ENCODE measurements at regions not wholly inside any gene's neighbourhood (a gene's known extent, or its start where the extent isn't known, plus 50 kb on each side); places are given as distances from the start of the nearest gene placed in this dataset.
A peak's percentile ranks its signal among the peaks of the same experiment; 100 is the strongest.

DNA sequence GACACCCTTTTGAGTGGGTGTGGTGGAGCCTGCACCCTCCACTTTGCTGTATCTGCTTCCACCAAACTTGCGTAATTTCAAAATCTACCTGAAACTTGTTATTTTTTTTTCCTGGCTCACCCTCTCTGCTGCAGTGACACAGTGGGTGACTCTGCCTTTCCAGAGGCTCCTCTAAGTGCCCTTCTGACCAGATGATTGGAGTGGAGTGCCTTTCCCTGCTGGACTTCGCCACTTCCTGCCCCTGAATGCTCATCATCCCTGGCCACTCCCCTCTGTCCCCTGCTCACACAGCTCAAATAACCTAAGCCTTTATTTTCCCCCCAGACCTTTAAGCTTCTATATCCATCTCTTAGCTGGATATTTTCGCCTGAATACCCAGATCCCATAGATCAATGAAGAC is 777.5 kb upstream of the ID2 start:
- Histone ChIP-seq H3K9me3 (no peaks in the 10 kb centered on the region), H3K4me1 (peaks cover 0 to 6% of the 10 kb centered on the region in 2 donors), H3K27me3 (no peaks in the 10 kb centered on the region), H3K36me3 (no peaks in the 10 kb centered on the region), H3K4me3 (replicated peaks in 1 of 3) (no peak overlapping the region), H3K27ac (no peak overlapping the region)
- intact Hi-C loops (cut with DNase I): no loop called here
- peak; percentile 61 to 67 for DNase-seq
- TF ChIP-seq CTCF (IDR thresholded peaks at IDR 0.05) (no peak), POLR2A (IDR thresholded peaks at IDR 0.05) (no peak)
- 57 to 71% methylated on average over 3 of the region's 3 CpGs for WGBS, 2 donors

DNA sequence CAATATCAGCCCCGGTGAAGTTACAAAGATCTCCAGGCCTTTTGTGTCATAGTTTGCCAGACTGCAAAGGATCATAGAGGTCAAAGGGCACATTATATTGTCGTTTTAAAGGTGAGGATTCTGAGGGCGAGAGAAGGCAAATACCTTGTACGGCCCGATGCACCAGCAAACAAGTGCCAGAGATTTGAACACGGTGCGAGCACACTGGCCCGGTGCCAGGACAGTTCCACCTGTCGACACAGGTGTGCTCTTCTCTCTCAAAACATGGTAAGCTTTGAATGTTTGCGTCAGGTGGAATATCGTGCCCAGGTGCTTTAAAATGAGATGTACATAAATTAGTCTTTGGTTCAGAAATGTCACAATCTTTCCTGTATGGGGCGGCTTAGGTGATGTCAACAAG is 776.1 kb upstream of the ID2 start:
- H3K36me3 ChIP-seq: no peaks in the 10 kb centered on the region
- DNase-seq: peak; percentile 36 to 64
- no peaks in the 10 kb centered on the region for H3K9me3 ChIP-seq
- 61 to 68% methylated on average over 12 of the region's 12 CpGs for WGBS, 2 donors
- intact Hi-C loops (cut with DNase I): no loop called here
- H3K4me1 ChIP-seq: peaks cover 0 to 6% of the 10 kb centered on the region in 2 donors
- H3K27ac ChIP-seq: no peak overlapping the region
- no peak for TF ChIP-seq POLR2A (IDR thresholded peaks at IDR 0.05)
- peak in 1 of 6 experiments; percentile 9 for TF ChIP-seq CTCF (IDR thresholded peaks at IDR 0.05)
- H3K4me3 ChIP-seq (replicated peaks in 1 of 3): no peak overlapping the region
- H3K27me3 ChIP-seq: no peaks in the 10 kb centered on the region

GRCh38 chr2:7906431-7906830 is 775.4 kb upstream of the ID2 start:
- Histone ChIP-seq H3K36me3 (no peaks in the 10 kb centered on the region), H3K9me3 (no peaks in the 10 kb centered on the region), H3K27me3 (no peaks in the 10 kb centered on the region), H3K27ac (no peak overlapping the region), H3K4me1 (peaks cover 0 to 6% of the 10 kb centered on the region in 2 donors), H3K4me3 (replicated peaks in 1 of 3) (no peak overlapping the region)
- 74 to 94% methylated on average over 6 of the region's 6 CpGs for WGBS, 2 donors
- no peak for TF ChIP-seq CTCF (IDR thresholded peaks at IDR 0.05)
- no peak for TF ChIP-seq POLR2A (IDR thresholded peaks at IDR 0.05)
- no peak for DNase-seq
- intact Hi-C loops (cut with DNase I): no loop called here

DNA sequence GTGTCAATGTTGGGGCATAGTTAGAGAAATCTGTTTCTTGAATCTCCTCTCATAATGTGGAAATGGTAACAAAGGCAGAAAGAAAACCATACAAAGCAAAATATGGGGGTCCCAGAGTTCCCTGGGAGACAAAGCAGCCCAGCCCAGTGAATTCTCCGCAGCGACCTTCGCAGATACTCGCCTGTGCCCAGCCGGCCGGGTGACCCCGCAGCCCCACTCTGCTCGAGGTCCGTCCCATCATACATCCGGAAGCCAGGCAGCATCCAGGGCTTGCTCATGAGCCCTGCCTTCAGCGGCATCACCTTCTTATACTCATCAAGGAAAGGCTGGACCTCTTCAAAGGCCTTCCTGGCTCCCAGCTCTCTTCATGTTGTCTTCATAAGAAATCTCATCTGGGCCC is 774.8 kb upstream of the ID2 start:
- intact Hi-C loops (cut with DNase I): no loop called here
- Histone ChIP-seq H3K36me3 (no peaks in the 10 kb centered on the region), H3K4me1 (peaks cover 0 to 6% of the 10 kb centered on the region in 2 donors), H3K27ac (no peak overlapping the region), H3K27me3 (no peaks in the 10 kb centered on the region), H3K4me3 (replicated peaks in 1 of 3) (no peak overlapping the region), H3K9me3 (no peaks in the 10 kb centered on the region)
- WGBS, 2 donors: 98% methylated on average over 11 of the region's 11 CpGs
- no peak for DNase-seq
- TF ChIP-seq POLR2A (IDR thresholded peaks at IDR 0.05): no peak
- TF ChIP-seq CTCF (IDR thresholded peaks at IDR 0.05): no peak

DNA sequence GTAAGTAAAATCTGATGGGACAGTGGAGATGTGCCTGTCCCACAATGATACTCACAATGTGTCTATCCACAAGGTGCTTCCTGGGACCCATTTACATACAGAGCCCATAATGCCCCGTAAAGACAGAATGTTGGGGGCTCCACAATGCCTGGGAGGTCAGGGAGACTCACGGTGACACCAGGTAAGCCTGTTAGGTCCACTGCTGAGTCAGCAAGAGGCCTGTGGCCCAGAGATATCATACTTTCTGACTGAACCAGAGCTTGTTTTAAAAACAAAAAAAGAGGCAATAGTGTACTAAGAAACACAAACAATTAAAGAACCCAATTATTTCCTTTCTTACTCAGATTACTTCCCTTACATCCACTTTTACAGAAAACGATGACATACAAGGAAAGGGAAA is 771.1 kb upstream of the ID2 start:
- no peaks in the 10 kb centered on the region for H3K4me1 ChIP-seq
- 86 to 90% methylated on average over 3 of the region's 3 CpGs for WGBS, 2 donors
- H3K27me3 ChIP-seq: no peaks in the 10 kb centered on the region
- no peak for DNase-seq
- no peaks in the 10 kb centered on the region for H3K9me3 ChIP-seq
- no peak overlapping the region for H3K27ac ChIP-seq
- H3K4me3 ChIP-seq (replicated peaks in 1 of 3): no peak overlapping the region
- intact Hi-C loops (cut with DNase I): no loop called here
- no peaks in the 10 kb centered on the region for H3K36me3 ChIP-seq
- TF ChIP-seq CTCF (IDR thresholded peaks at IDR 0.05) (no peak), POLR2A (IDR thresholded peaks at IDR 0.05) (no peak)
